ENCODE measurements at regions not wholly inside any gene's neighbourhood (a gene's known extent, or its start where the extent isn't known, plus 50 kb on each side); places are given as distances from the start of the nearest gene placed in this dataset.

GRCh38 chr2:10215393-10215935 is 87.2 kb upstream of the HPCAL1 start:
- Histone ChIP-seq H4K20me1 (ENCODE audit: low read depth, low read length) (no peaks in the 10 kb centered on the region), H3K27ac (ENCODE audit: low read depth, low read length) (no peak overlapping the region), H3F3A (ENCODE audit: insufficient read depth) (no peaks in the 10 kb centered on the region), H3K9me2 (replicated peaks; ENCODE audit: insufficient read depth, low read length) (no peaks in the 10 kb centered on the region), H3K27me3 (ENCODE audit: low read length) (no peaks in the 10 kb centered on the region), H3K4me2 (ENCODE audit: low read depth, low read length, poor library complexity, severe bottlenecking) (no peak overlapping the region), H3K4me3 (ENCODE audit: insufficient read depth, low read length, poor library complexity, severe bottlenecking) (no peak overlapping the region), H3K79me2 (ENCODE audit: insufficient read depth, low read length) (no peaks in the 10 kb centered on the region), H2AFZ (ENCODE audit: low read depth, low read length, severe bottlenecking) (no peak overlapping the region), H3K9ac (ENCODE audit: low read length) (no peak overlapping the region), H3K9me3 (ENCODE audit: insufficient read depth, low read length) (no peaks in the 10 kb centered on the region), H3K36me3 (ENCODE audit: low read length) (no peaks in the 10 kb centered on the region)
- TF ChIP-seq EZH2phosphoT487 (conservative IDR thresholded peaks at IDR 0.05; ENCODE audit: low read length) (no peak), CTCF (IDR thresholded peaks at IDR 0.05; ENCODE audit: insufficient read depth, low read length, poor library complexity, severe bottlenecking) (no peak)

GRCh38 chr2:10216677-10217488 is 85.8 kb upstream of the HPCAL1 start:
- Histone ChIP-seq H3K27ac (ENCODE audit: low read depth, low read length) (no peak overlapping the region), H3K27me3 (ENCODE audit: low read length) (no peaks in the 10 kb centered on the region), H4K20me1 (ENCODE audit: low read depth, low read length) (no peaks in the 10 kb centered on the region), H3K9ac (ENCODE audit: low read length) (no peak overlapping the region), H3K4me2 (ENCODE audit: low read depth, low read length, poor library complexity, severe bottlenecking) (no peak overlapping the region), H3K4me3 (ENCODE audit: insufficient read depth, low read length, poor library complexity, severe bottlenecking) (no peak overlapping the region), H3K9me3 (ENCODE audit: insufficient read depth, low read length) (no peaks in the 10 kb centered on the region), H3K79me2 (ENCODE audit: insufficient read depth, low read length) (no peaks in the 10 kb centered on the region), H2AFZ (ENCODE audit: low read depth, low read length, severe bottlenecking) (no peak overlapping the region), H3F3A (ENCODE audit: insufficient read depth) (no peaks in the 10 kb centered on the region), H3K9me2 (replicated peaks; ENCODE audit: insufficient read depth, low read length) (no peaks in the 10 kb centered on the region), H3K36me3 (ENCODE audit: low read length) (no peaks in the 10 kb centered on the region)
- TF ChIP-seq CTCF (IDR thresholded peaks at IDR 0.05; ENCODE audit: insufficient read depth, low read length, poor library complexity, severe bottlenecking) (no peak), EZH2phosphoT487 (conservative IDR thresholded peaks at IDR 0.05; ENCODE audit: low read length) (no peak)

GRCh38 chr2:10217489-10218435 is 84.9 kb upstream of the HPCAL1 start:
- H3K36me3 ChIP-seq (ENCODE audit: low read length), result no peaks in the 10 kb centered on the region
- no peak overlapping the region for H2AFZ ChIP-seq (ENCODE audit: low read depth, low read length, severe bottlenecking)
- H3K4me2 ChIP-seq (ENCODE audit: low read depth, low read length, poor library complexity, severe bottlenecking), result no peak overlapping the region
- H3K9me2 ChIP-seq (replicated peaks; ENCODE audit: insufficient read depth, low read length), result no peaks in the 10 kb centered on the region
- no peaks in the 10 kb centered on the region for H3K79me2 ChIP-seq (ENCODE audit: insufficient read depth, low read length)
- no peak overlapping the region for H3K4me3 ChIP-seq (ENCODE audit: insufficient read depth, low read length, poor library complexity, severe bottlenecking)
- no peak overlapping the region for H3K9ac ChIP-seq (ENCODE audit: low read length)
- TF ChIP-seq CTCF (IDR thresholded peaks at IDR 0.05; ENCODE audit: insufficient read depth, low read length, poor library complexity, severe bottlenecking) (no peak), EZH2phosphoT487 (conservative IDR thresholded peaks at IDR 0.05; ENCODE audit: low read length) (no peak)
- no peak overlapping the region for H3K27ac ChIP-seq (ENCODE audit: low read depth, low read length)
- no peaks in the 10 kb centered on the region for H4K20me1 ChIP-seq (ENCODE audit: low read depth, low read length)
- no peaks in the 10 kb centered on the region for H3K27me3 ChIP-seq (ENCODE audit: low read length)
- H3F3A ChIP-seq (ENCODE audit: insufficient read depth), result no peaks in the 10 kb centered on the region
- no peaks in the 10 kb centered on the region for H3K9me3 ChIP-seq (ENCODE audit: insufficient read depth, low read length)

All from SU-DHL-6 (cell line).